ENCODE measurements at regions not wholly inside any gene's neighbourhood (a gene's known extent, or its start where the extent isn't known, plus 50 kb on each side); places are given as distances from the start of the nearest gene placed in this dataset.

- Histone ChIP-seq H3K36me3 (ENCODE audit: control insufficient read depth in 2 of 2, insufficient read depth in 2 of 2, low read length in 2 of 2) (no peaks in the 10 kb centered on the region), H3K4me3 (ENCODE audit: low read length in 2 of 2) (no peak overlapping the region), H3K27me3 (ENCODE audit: control insufficient read depth in 1 of 2, insufficient read depth in 2 of 2, low read length in 2 of 2) (no peaks in the 10 kb centered on the region), H3K4me1 (ENCODE audit: control insufficient read depth, insufficient read depth, low read length) (no peaks in the 10 kb centered on the region), H3K9ac (ENCODE audit: low read length in 2 of 2) (no peak overlapping the region), H3K27ac (ENCODE audit: low read length) (no peak overlapping the region), H3K9me3 (ENCODE audit: control insufficient read depth in 2 of 2, low read length in 2 of 2) (no peaks in the 10 kb centered on the region)
Measured at GRCh38 chr2:13034861-13035260, 318.1 kb downstream of the TRIB2 start.

- H3K27ac ChIP-seq (ENCODE audit: low read length) = no peak overlapping the region
- no peaks in the 10 kb centered on the region for H3K27me3 ChIP-seq (ENCODE audit: control insufficient read depth in 1 of 2, insufficient read depth in 2 of 2, low read length in 2 of 2)
- peaks cover 0 to 3% of the 10 kb centered on the region in 2 donors for H3K9me3 ChIP-seq (ENCODE audit: control insufficient read depth in 2 of 2, low read length in 2 of 2)
- no peak overlapping the region for H3K9ac ChIP-seq (ENCODE audit: low read length in 2 of 2)
- no peak overlapping the region for H3K4me3 ChIP-seq (ENCODE audit: low read length in 2 of 2)
- no peaks in the 10 kb centered on the region for H3K36me3 ChIP-seq (ENCODE audit: control insufficient read depth in 2 of 2, insufficient read depth in 2 of 2, low read length in 2 of 2)
- H3K4me1 ChIP-seq (ENCODE audit: control insufficient read depth, insufficient read depth, low read length) = no peaks in the 10 kb centered on the region
Measured at GRCh38 chr2:13035866-13036265, 319.1 kb downstream of the TRIB2 start.

- Histone ChIP-seq H3K9me3 (ENCODE audit: control insufficient read depth in 2 of 2, low read length in 2 of 2) (peaks cover 0 to 7% of the 10 kb centered on the region in 2 donors), H3K27me3 (ENCODE audit: control insufficient read depth in 1 of 2, insufficient read depth in 2 of 2, low read length in 2 of 2) (no peaks in the 10 kb centered on the region), H3K4me1 (ENCODE audit: control insufficient read depth, insufficient read depth, low read length) (no peaks in the 10 kb centered on the region), H3K4me3 (ENCODE audit: low read length in 2 of 2) (no peak overlapping the region), H3K27ac (ENCODE audit: low read length) (no peak overlapping the region), H3K36me3 (ENCODE audit: control insufficient read depth in 2 of 2, insufficient read depth in 2 of 2, low read length in 2 of 2) (no peaks in the 10 kb centered on the region), H3K9ac (ENCODE audit: low read length in 2 of 2) (no peak overlapping the region)
Measured at GRCh38 chr2:13040043-13040442, 323.3 kb downstream of the TRIB2 start.

- no peak overlapping the region for H3K9ac ChIP-seq (ENCODE audit: low read length in 2 of 2)
Measured at GRCh38 chr2:13046557-13047165, 329.9 kb downstream of the TRIB2 start.

GRCh38 chr2:13050764-13051163 is 334.0 kb downstream of the TRIB2 start:
- Histone ChIP-seq H3K4me1 (ENCODE audit: control insufficient read depth, insufficient read depth, low read length) (no peaks in the 10 kb centered on the region), H3K36me3 (ENCODE audit: control insufficient read depth in 2 of 2, insufficient read depth in 2 of 2, low read length in 2 of 2) (no peaks in the 10 kb centered on the region), H3K9ac (ENCODE audit: low read length in 2 of 2) (no peak overlapping the region), H3K27ac (ENCODE audit: low read length) (no peak overlapping the region), H3K27me3 (ENCODE audit: control insufficient read depth in 1 of 2, insufficient read depth in 2 of 2, low read length in 2 of 2) (no peaks in the 10 kb centered on the region), H3K9me3 (ENCODE audit: control insufficient read depth in 2 of 2, low read length in 2 of 2) (no peaks in the 10 kb centered on the region), H3K4me3 (ENCODE audit: low read length in 2 of 2) (no peak overlapping the region)

More at GRCh38 chr2:13046557-13047165, 329.9 kb downstream of the TRIB2 start:
- no peak overlapping the region for H3K27ac ChIP-seq (ENCODE audit: low read length)
- no peaks in the 10 kb centered on the region for H3K4me1 ChIP-seq (ENCODE audit: control insufficient read depth, insufficient read depth, low read length)
- H3K27me3 ChIP-seq (ENCODE audit: control insufficient read depth in 1 of 2, insufficient read depth in 2 of 2, low read length in 2 of 2) = no peaks in the 10 kb centered on the region
- no peak overlapping the region for H3K4me3 ChIP-seq (ENCODE audit: low read length in 2 of 2)
- no peaks in the 10 kb centered on the region for H3K36me3 ChIP-seq (ENCODE audit: control insufficient read depth in 2 of 2, insufficient read depth in 2 of 2, low read length in 2 of 2)
- H3K9me3 ChIP-seq (ENCODE audit: control insufficient read depth in 2 of 2, low read length in 2 of 2) = no peaks in the 10 kb centered on the region

- no peaks in the 10 kb centered on the region for H3K36me3 ChIP-seq (ENCODE audit: control insufficient read depth in 2 of 2, insufficient read depth in 2 of 2, low read length in 2 of 2)
- H3K27me3 ChIP-seq (ENCODE audit: control insufficient read depth in 1 of 2, insufficient read depth in 2 of 2, low read length in 2 of 2) = no peaks in the 10 kb centered on the region
- no peaks in the 10 kb centered on the region for H3K9me3 ChIP-seq (ENCODE audit: control insufficient read depth in 2 of 2, low read length in 2 of 2)
- H3K9ac ChIP-seq (ENCODE audit: low read length in 2 of 2) = no peak overlapping the region
- H3K4me1 ChIP-seq (ENCODE audit: control insufficient read depth, insufficient read depth, low read length) = no peaks in the 10 kb centered on the region
- no peak overlapping the region for H3K27ac ChIP-seq (ENCODE audit: low read length)
- no peak overlapping the region for H3K4me3 ChIP-seq (ENCODE audit: low read length in 2 of 2)
Measured at GRCh38 chr2:13052547-13052946, 335.8 kb downstream of the TRIB2 start.

GRCh38 chr2:13056259-13056843 is 339.6 kb downstream of the TRIB2 start:
- H3K4me1 ChIP-seq (ENCODE audit: control insufficient read depth, insufficient read depth, low read length) = no peaks in the 10 kb centered on the region
- no peak overlapping the region for H3K27ac ChIP-seq (ENCODE audit: low read length)
- no peaks in the 10 kb centered on the region for H3K36me3 ChIP-seq (ENCODE audit: control insufficient read depth in 2 of 2, insufficient read depth in 2 of 2, low read length in 2 of 2)
- H3K9me3 ChIP-seq (ENCODE audit: control insufficient read depth in 2 of 2, low read length in 2 of 2) = no peaks in the 10 kb centered on the region
- no peak overlapping the region for H3K9ac ChIP-seq (ENCODE audit: low read length in 2 of 2)
- no peak overlapping the region for H3K4me3 ChIP-seq (ENCODE audit: low read length in 2 of 2)
- H3K27me3 ChIP-seq (ENCODE audit: control insufficient read depth in 1 of 2, insufficient read depth in 2 of 2, low read length in 2 of 2) = no peaks in the 10 kb centered on the region

- no peak overlapping the region for H3K9ac ChIP-seq (ENCODE audit: low read length in 2 of 2)
- H3K4me3 ChIP-seq (ENCODE audit: low read length in 2 of 2) = no peak overlapping the region
- no peaks in the 10 kb centered on the region for H3K36me3 ChIP-seq (ENCODE audit: control insufficient read depth in 2 of 2, insufficient read depth in 2 of 2, low read length in 2 of 2)
- H3K9me3 ChIP-seq (ENCODE audit: control insufficient read depth in 2 of 2, low read length in 2 of 2) = no peaks in the 10 kb centered on the region
- H3K27me3 ChIP-seq (ENCODE audit: control insufficient read depth in 1 of 2, insufficient read depth in 2 of 2, low read length in 2 of 2) = no peaks in the 10 kb centered on the region
- no peak overlapping the region for H3K27ac ChIP-seq (ENCODE audit: low read length)
- no peaks in the 10 kb centered on the region for H3K4me1 ChIP-seq (ENCODE audit: control insufficient read depth, insufficient read depth, low read length)
Measured at GRCh38 chr2:13057671-13058070, 340.9 kb downstream of the TRIB2 start.

GRCh38 chr2:13066676-13067075 is 349.9 kb downstream of the TRIB2 start:
- Histone ChIP-seq H3K27ac (ENCODE audit: low read length) (no peak overlapping the region), H3K4me3 (ENCODE audit: low read length in 2 of 2) (no peak overlapping the region), H3K9me3 (ENCODE audit: control insufficient read depth in 2 of 2, low read length in 2 of 2) (peaks cover 0 to 2% of the 10 kb centered on the region in 2 donors), H3K4me1 (ENCODE audit: control insufficient read depth, insufficient read depth, low read length) (no peaks in the 10 kb centered on the region), H3K27me3 (ENCODE audit: control insufficient read depth in 1 of 2, insufficient read depth in 2 of 2, low read length in 2 of 2) (no peaks in the 10 kb centered on the region), H3K36me3 (ENCODE audit: control insufficient read depth in 2 of 2, insufficient read depth in 2 of 2, low read length in 2 of 2) (no peaks in the 10 kb centered on the region), H3K9ac (ENCODE audit: low read length in 2 of 2) (no peak overlapping the region)

GRCh38 chr2:13067508-13067907 is 350.8 kb downstream of the TRIB2 start:
- no peaks in the 10 kb centered on the region for H3K27me3 ChIP-seq (ENCODE audit: control insufficient read depth in 1 of 2, insufficient read depth in 2 of 2, low read length in 2 of 2)
- no peaks in the 10 kb centered on the region for H3K4me1 ChIP-seq (ENCODE audit: control insufficient read depth, insufficient read depth, low read length)
- H3K4me3 ChIP-seq (ENCODE audit: low read length in 2 of 2) = no peak overlapping the region
- H3K9ac ChIP-seq (ENCODE audit: low read length in 2 of 2) = no peak overlapping the region
- no peak overlapping the region for H3K27ac ChIP-seq (ENCODE audit: low read length)
- no peaks in the 10 kb centered on the region for H3K36me3 ChIP-seq (ENCODE audit: control insufficient read depth in 2 of 2, insufficient read depth in 2 of 2, low read length in 2 of 2)
- peaks cover 0 to 2% of the 10 kb centered on the region in 2 donors for H3K9me3 ChIP-seq (ENCODE audit: control insufficient read depth in 2 of 2, low read length in 2 of 2)

- H3K4me1 ChIP-seq (ENCODE audit: control insufficient read depth, insufficient read depth, low read length) = no peaks in the 10 kb centered on the region
- H3K9ac ChIP-seq (ENCODE audit: low read length in 2 of 2) = no peak overlapping the region
- H3K27ac ChIP-seq (ENCODE audit: low read length) = no peak overlapping the region
- H3K9me3 ChIP-seq (ENCODE audit: control insufficient read depth in 2 of 2, low read length in 2 of 2) = no peaks in the 10 kb centered on the region
- no peak overlapping the region for H3K4me3 ChIP-seq (ENCODE audit: low read length in 2 of 2)
- no peaks in the 10 kb centered on the region for H3K27me3 ChIP-seq (ENCODE audit: control insufficient read depth in 1 of 2, insufficient read depth in 2 of 2, low read length in 2 of 2)
- H3K36me3 ChIP-seq (ENCODE audit: control insufficient read depth in 2 of 2, insufficient read depth in 2 of 2, low read length in 2 of 2) = no peaks in the 10 kb centered on the region
Measured at GRCh38 chr2:13089971-13090370, 373.2 kb downstream of the TRIB2 start.

Data from stomach smooth muscle (tissue), 2 donors.